Right lobe of liver (tissue), 6 donors: ENCODE measurements at regions not wholly inside any gene's neighbourhood (a gene's known extent, or its start where the extent isn't known, plus 50 kb on each side); places are given as distances from the start of the nearest gene placed in this dataset.

Experiments
- ATAC-seq, 4 donors: fragments of 200-7000 bp; cut with Tn5 transposase; one replicate each; pipeline ENCODE4 v1.9.1; 2020; ENCODE audit warnings: mild to moderate bottlenecking in 4 of 4, moderate library complexity in 4 of 4
- DNase-seq, 3 donors: peaks; one replicate each; pipeline ENCODE4 v3.0.0-alpha.2; 2020
- H3K27ac ChIP-seq, 3 donors: fragments of 200-600 bp; one replicate each; pipeline ENCODE4 v1.8.0; 2022
- H3K27me3 ChIP-seq, 2 donors: fragments of 200-600 bp; one replicate each; pipeline ENCODE4 v1.8.0; 2022
- H3K36me3 ChIP-seq, 4 donors: fragments of 200-600 bp; sonication (generic) in 1 of 4; one replicate each; pipeline versions ENCODE4 v1.5.1 to v1.8.0; 2017 to 2022; ENCODE audit warnings: control low read depth in 1 of 4
- H3K4me1 ChIP-seq, 4 donors: fragments of 200-600 bp; sonication (generic) in 1 of 4; one replicate each; pipeline versions ENCODE4 v1.5.1 to v1.8.0; 2017 to 2022; ENCODE audit warnings: control low read depth in 1 of 4
- H3K4me3 ChIP-seq, 3 donors: fragments of 200-600 bp; one replicate each; pipeline ENCODE4 v1.8.0; 2022
- H3K9me3 ChIP-seq, 4 donors: fragments of 200-600 bp; sonication (generic) in 1 of 4; one replicate each; pipeline versions ENCODE4 v1.5.1 to v1.8.0; 2017 to 2022; ENCODE audit warnings: control low read depth in 1 of 4
- POLR2A ChIP-seq: fragments of 450-650 bp; IDR thresholded peaks from one replicate; pipeline ENCODE4 v1.6.1; 2017; ENCODE audit warnings: antibody characterized with exemption, mild to moderate bottlenecking
- WGBS: methylation state at CpG from one replicate; pipeline ENCODE4 v1.1.6; 2018; ENCODE audit warnings: low coverage, low lambda C conversion rate; ENCODE audit not compliant: insufficient coverage; ENCODE audit errors: missing lambda C conversion rate; 5-methylcytosine and 5-hydroxymethylcytosine counted together
- intact Hi-C, 2 donors: fragments of 100-400 bp; cut with DNase I; formaldehyde crosslinking; loops; one replicate each; pipeline versions ENCODE4 v1.11.2 to v1.14.1; 2022
- TF ChIP-seq, protein P1 (sequence below), 4 donors: fragments of 200-600 bp in 3 of 4; fragments of 450-650 bp in 1 of 4; IDR thresholded peaks; one replicate each; pipeline versions ENCODE4 v1.5.1 to v1.8.0; 2016 to 2022; ENCODE audit warnings: antibody characterized with exemption in 4 of 4, mild to moderate bottlenecking in 2 of 4
- donor health status: DM: no; HTN: yes; CAD: no.
- donor health status: DM: no; HTN: no; CAD: no.
- donor health status: DM: no; HTN: no; CAD: no.
- donor health status: DM: no; HTN: yes; CAD: no.
- donor health status: DM: no; HTN: yes; CAD: no.

DNA sequence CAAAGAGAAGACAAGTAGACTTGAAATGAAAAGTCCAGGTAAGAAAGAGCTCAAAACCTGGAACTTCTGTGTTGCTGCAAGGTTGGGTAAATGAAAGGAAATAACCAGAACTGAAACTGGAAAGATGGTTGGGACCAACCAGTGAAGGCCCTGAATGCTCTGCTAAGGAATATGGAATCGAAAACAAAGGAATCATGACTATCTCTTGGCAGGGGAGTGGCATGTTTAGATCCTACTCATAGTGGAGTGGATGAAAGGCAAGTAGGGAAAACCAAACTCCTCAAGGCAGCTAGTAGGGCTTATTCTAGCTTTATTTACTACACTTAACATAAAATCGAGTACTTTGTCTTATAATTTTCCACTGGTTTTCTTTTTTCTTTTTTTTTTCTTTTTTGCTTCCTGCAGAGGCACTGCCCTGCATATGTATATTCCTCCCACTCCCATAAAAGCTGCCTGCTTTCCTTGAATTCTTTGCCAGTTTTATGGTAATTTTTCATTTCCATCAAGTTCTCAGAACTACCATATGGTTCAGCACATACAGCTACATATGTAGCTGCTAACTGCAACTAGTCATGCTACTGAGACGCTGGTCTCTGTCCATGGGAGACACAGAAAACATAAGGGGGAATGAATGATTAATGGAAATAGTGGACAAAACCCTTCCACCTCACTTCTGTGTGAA, 247.1 kb upstream of the TMTC1 start:
- DNase-seq (no peak), ATAC-seq (no peak)
- no peak overlapping the region for H3K4me3 ChIP-seq
- WGBS = 50% methylated on average over 3 of the region's 3 CpGs
- H3K36me3 ChIP-seq = no peaks in the 10 kb centered on the region
- no peaks in the 10 kb centered on the region for H3K4me1 ChIP-seq
- TF ChIP-seq, protein P1, sequence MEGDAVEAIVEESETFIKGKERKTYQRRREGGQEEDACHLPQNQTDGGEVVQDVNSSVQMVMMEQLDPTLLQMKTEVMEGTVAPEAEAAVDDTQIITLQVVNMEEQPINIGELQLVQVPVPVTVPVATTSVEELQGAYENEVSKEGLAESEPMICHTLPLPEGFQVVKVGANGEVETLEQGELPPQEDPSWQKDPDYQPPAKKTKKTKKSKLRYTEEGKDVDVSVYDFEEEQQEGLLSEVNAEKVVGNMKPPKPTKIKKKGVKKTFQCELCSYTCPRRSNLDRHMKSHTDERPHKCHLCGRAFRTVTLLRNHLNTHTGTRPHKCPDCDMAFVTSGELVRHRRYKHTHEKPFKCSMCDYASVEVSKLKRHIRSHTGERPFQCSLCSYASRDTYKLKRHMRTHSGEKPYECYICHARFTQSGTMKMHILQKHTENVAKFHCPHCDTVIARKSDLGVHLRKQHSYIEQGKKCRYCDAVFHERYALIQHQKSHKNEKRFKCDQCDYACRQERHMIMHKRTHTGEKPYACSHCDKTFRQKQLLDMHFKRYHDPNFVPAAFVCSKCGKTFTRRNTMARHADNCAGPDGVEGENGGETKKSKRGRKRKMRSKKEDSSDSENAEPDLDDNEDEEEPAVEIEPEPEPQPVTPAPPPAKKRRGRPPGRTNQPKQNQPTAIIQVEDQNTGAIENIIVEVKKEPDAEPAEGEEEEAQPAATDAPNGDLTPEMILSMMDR (IDR thresholded peaks at IDR 0.05) = no peak
- TF ChIP-seq POLR2A = no peak
- intact Hi-C loops = no loop called here
- H3K27me3 ChIP-seq = no peaks in the 10 kb centered on the region
- H3K9me3 ChIP-seq = no peaks in the 10 kb centered on the region
- no peak overlapping the region for H3K27ac ChIP-seq

- intact Hi-C loops = no loop called here
- ATAC-seq (peak in 1 of 4 donors; percentile 60), DNase-seq (no peak)
- no peaks in the 10 kb centered on the region for H3K9me3 ChIP-seq
- no peak overlapping the region for H3K27ac ChIP-seq
- no peak overlapping the region for H3K4me3 ChIP-seq
- TF ChIP-seq, protein P1 (IDR thresholded peaks at IDR 0.05) = no peak
- TF ChIP-seq POLR2A = no peak
- H3K27me3 ChIP-seq = no peaks in the 10 kb centered on the region
- no peaks in the 10 kb centered on the region for H3K4me1 ChIP-seq
- H3K36me3 ChIP-seq = no peaks in the 10 kb centered on the region
- 75% methylated on average over 2 of the region's 2 CpGs for WGBS
These were observed 243.0 kb upstream of the TMTC1 start for GRCh38 chr12:30026621-30027234.

GRCh38 chr12:30025317-30025716, 241.6 kb upstream of the TMTC1 start:
- H3K27me3 ChIP-seq = no peaks in the 10 kb centered on the region
- H3K36me3 ChIP-seq = no peaks in the 10 kb centered on the region
- ATAC-seq = peak in 1 of 4 donors; percentile 43
- DNase-seq = no peak
- TF ChIP-seq POLR2A = no peak
- TF ChIP-seq, protein P1 (IDR thresholded peaks at IDR 0.05) = no peak
- H3K27ac ChIP-seq = no peak overlapping the region
- H3K4me1 ChIP-seq = peaks cover 0 to 3% (median 0%) of the 10 kb centered on the region in 4 donors
- H3K9me3 ChIP-seq = no peaks in the 10 kb centered on the region
- H3K4me3 ChIP-seq = no peak overlapping the region
- intact Hi-C loops = no loop called here

GRCh38 chr12:30023186-30023585, 239.4 kb upstream of the TMTC1 start:
- ATAC-seq = no peak
- WGBS = 72% methylated on average over 2 of the region's 2 CpGs

More at GRCh38 chr12:30023186-30023585, 239.4 kb upstream of the TMTC1 start:
- no peak overlapping the region for H3K27ac ChIP-seq
- no peaks in the 10 kb centered on the region for H3K36me3 ChIP-seq
- H3K9me3 ChIP-seq = no peaks in the 10 kb centered on the region
- H3K4me1 ChIP-seq = peaks cover 0 to 3% (median 0%) of the 10 kb centered on the region in 4 donors
- intact Hi-C loops = no loop called here
- no peak for DNase-seq
- no peak for TF ChIP-seq POLR2A
- TF ChIP-seq, protein P1 (IDR thresholded peaks at IDR 0.05) = no peak
- H3K27me3 ChIP-seq = no peaks in the 10 kb centered on the region
- no peak overlapping the region for H3K4me3 ChIP-seq
